Skeletal muscle tissue (tissue), 3 donors: ENCODE measurements at regions not wholly inside any gene's neighbourhood (a gene's known extent, or its start where the extent isn't known, plus 50 kb on each side); places are given as distances from the start of the nearest gene placed in this dataset.
"Not testable (repeated sequence)": the region's sequence is repeated elsewhere in the genome, so short reads cannot be mapped to it uniquely, and the experiment has no call there.

Source experiments
- H3K27ac ChIP-seq: one replicate; pipeline ENCODE4 v1.7.0; 2013; ENCODE audit warnings: mild to moderate bottlenecking, low read depth, low read length, inconsistent platforms
- H3K27me3 ChIP-seq, 3 donors: one replicate each; pipeline ENCODE4 v1.7.0; 2013; ENCODE audit warnings: low read length in 3 of 3; ENCODE audit not compliant: control insufficient read depth in 3 of 3, insufficient read depth in 3 of 3
- H3K36me3 ChIP-seq, 3 donors: one replicate each; pipeline ENCODE4 v1.7.0; 2013; ENCODE audit warnings: low read length in 3 of 3; ENCODE audit not compliant: control insufficient read depth in 3 of 3, insufficient read depth in 3 of 3
- H3K4me1 ChIP-seq, 3 donors: one replicate each; pipeline ENCODE4 v1.7.0; 2013; ENCODE audit warnings: low read length in 3 of 3, mild to moderate bottlenecking in 3 of 3; ENCODE audit not compliant: control insufficient read depth in 3 of 3, insufficient read depth in 3 of 3
- H3K4me3 ChIP-seq, 3 donors: one replicate each; pipeline ENCODE4 v1.7.0; 2013; ENCODE audit warnings: low read length in 3 of 3
- H3K9ac ChIP-seq, 3 donors: one replicate each; pipeline ENCODE4 v1.7.0; 2013; ENCODE audit warnings: low read length in 3 of 3, mild to moderate bottlenecking in 3 of 3, moderate library complexity in 2 of 3, low read depth in 1 of 3
- H3K9me3 ChIP-seq, 3 donors: one replicate each; pipeline ENCODE4 v1.7.0; 2013; ENCODE audit warnings: low read length in 3 of 3; ENCODE audit not compliant: control insufficient read depth in 3 of 3
- donor health status: Osteomylitis.

GRCh38 chr5:152038856-152039255, 114.2 kb upstream of the GLRA1 start:
- not testable (repeated sequence) for H3K4me3 ChIP-seq, H3K9me3 ChIP-seq, H3K27me3 ChIP-seq, H3K9ac ChIP-seq, H3K36me3 ChIP-seq, H3K4me1 ChIP-seq, H3K27ac ChIP-seq

GRCh38 chr5:152026328-152027024, 101.8 kb upstream of the GLRA1 start:
- H3K27me3 ChIP-seq, H3K27ac ChIP-seq, H3K36me3 ChIP-seq, H3K4me3 ChIP-seq, H3K4me1 ChIP-seq, H3K9me3 ChIP-seq, H3K9ac ChIP-seq: not testable (repeated sequence)

- Histone ChIP-seq H3K9ac (no peak overlapping the region), H3K27ac (no peak overlapping the region), H3K4me1 (no peaks in the 10 kb centered on the region), H3K4me3 (no peak overlapping the region), H3K36me3 (no peaks in the 10 kb centered on the region), H3K9me3 (no peaks in the 10 kb centered on the region), H3K27me3 (no peaks in the 10 kb centered on the region)
Measured at GRCh38 chr5:152016421-152016820, 91.8 kb upstream of the GLRA1 start.

- no peaks in the 10 kb centered on the region for H3K9me3 ChIP-seq
- no peak overlapping the region for H3K9ac ChIP-seq
- no peak overlapping the region for H3K27ac ChIP-seq
- no peaks in the 10 kb centered on the region for H3K36me3 ChIP-seq
- no peak overlapping the region for H3K4me3 ChIP-seq
- no peaks in the 10 kb centered on the region for H3K4me1 ChIP-seq
- H3K27me3 ChIP-seq = no peaks in the 10 kb centered on the region
Measured at GRCh38 chr5:152007653-152008335, 83.1 kb upstream of the GLRA1 start.

GRCh38 chr5:152004095-152004494, 79.4 kb upstream of the GLRA1 start:
- no peaks in the 10 kb centered on the region for H3K4me1 ChIP-seq
- H3K9ac ChIP-seq = no peak overlapping the region
- H3K9me3 ChIP-seq = peaks cover 0 to 3% (median 2%) of the 10 kb centered on the region in 3 donors
- no peak overlapping the region for H3K4me3 ChIP-seq
- no peak overlapping the region for H3K27ac ChIP-seq
- no peaks in the 10 kb centered on the region for H3K36me3 ChIP-seq
- H3K27me3 ChIP-seq = no peaks in the 10 kb centered on the region
